ENCODE measurements at regions not wholly inside any gene's neighbourhood (a gene's known extent, or its start where the extent isn't known, plus 50 kb on each side); places are given as distances from the start of the nearest gene placed in this dataset.

GRCh38 chr2:193837111-193837738, 1642.5 kb upstream of the TMEFF2 start:
- TF ChIP-seq CEBPB (IDR thresholded peaks at IDR 0.05): no peak
- TF ChIP-seq EP300 (IDR thresholded peaks at IDR 0.05; ENCODE audit: borderline replicate concordance): no peak
- no peak for TF ChIP-seq ZBTB7A (IDR thresholded peaks at IDR 0.05; ENCODE audit: low read depth)
- TF ChIP-seq TEAD4 (IDR thresholded peaks at IDR 0.05): no peak
- no peak for TF ChIP-seq MAX (IDR thresholded peaks at IDR 0.05)
- no peak for TF ChIP-seq REST (IDR thresholded peaks at IDR 0.05; ENCODE audit: low read depth)
- TF ChIP-seq YY1 (IDR thresholded peaks at IDR 0.05; ENCODE audit: low read depth): no peak
- no peak for TF ChIP-seq NFIC (IDR thresholded peaks at IDR 0.05)
- no peak for TF ChIP-seq FOXM1 (IDR thresholded peaks at IDR 0.05; ENCODE audit: borderline replicate concordance, low read depth)
- no peak for TF ChIP-seq RAD21 (IDR thresholded peaks at IDR 0.05; ENCODE audit: low read depth)
